Gastroesophageal sphincter (tissue), 3 donors: ENCODE measurements at regions not wholly inside any gene's neighbourhood (a gene's known extent, or its start where the extent isn't known, plus 50 kb on each side); places are given as distances from the start of the nearest gene placed in this dataset.

Experiments used
- EP300 ChIP-seq: sonication (generic); formaldehyde crosslinking; IDR thresholded peaks from one replicate; pipeline ENCODE4 v1.6.1; 2017; ENCODE audit warnings: antibody characterized with exemption, mild to moderate bottlenecking
- POLR2A ChIP-seq, 2 donors: fragments of 450-650 bp; IDR thresholded peaks; one replicate each; pipeline ENCODE4 v1.6.1; 2017; ENCODE audit warnings: antibody characterized with exemption in 2 of 2, mild to moderate bottlenecking in 2 of 2, moderate library complexity in 1 of 2
- POLR2AphosphoS5 ChIP-seq: sonication (generic); formaldehyde crosslinking; IDR thresholded peaks from one replicate; pipeline ENCODE4 v1.6.1; 2017; ENCODE audit warnings: antibody characterized with exemption
- TF ChIP-seq, protein P1 (sequence below), 4 experiments: fragments of 200-600 bp in 2 of 4; fragments of 450-650 bp in 2 of 4; sonication (generic) in 1 of 4; IDR thresholded peaks; one replicate each; pipeline ENCODE4 v1.5.1; 2017 to 2019; ENCODE audit warnings: antibody characterized with exemption in 4 of 4, mild to moderate bottlenecking in 2 of 4, moderate library complexity in 2 of 4

DNA sequence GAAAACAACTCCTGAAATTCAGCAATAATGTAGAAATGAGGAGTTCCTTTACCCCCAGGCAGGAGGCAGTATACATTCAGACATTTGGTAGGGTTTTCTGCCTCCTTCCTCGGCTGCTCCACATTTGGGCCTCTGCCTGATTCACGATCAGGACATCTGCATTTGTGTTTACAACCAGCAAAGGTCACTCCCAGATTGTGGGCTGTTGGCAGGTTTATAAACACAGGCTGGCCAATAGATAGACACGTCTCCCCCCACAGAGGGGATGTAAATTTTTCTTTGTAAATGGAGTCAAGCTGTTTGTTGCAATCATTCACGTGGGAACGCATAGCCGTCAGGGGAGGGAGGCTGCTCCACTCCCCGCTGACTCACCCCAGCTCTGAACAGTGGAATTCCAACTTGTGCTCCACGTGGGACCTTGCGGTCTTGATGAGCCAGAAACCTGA is 252.1 kb upstream of the N4BP1 start:
- TF ChIP-seq, protein P1, sequence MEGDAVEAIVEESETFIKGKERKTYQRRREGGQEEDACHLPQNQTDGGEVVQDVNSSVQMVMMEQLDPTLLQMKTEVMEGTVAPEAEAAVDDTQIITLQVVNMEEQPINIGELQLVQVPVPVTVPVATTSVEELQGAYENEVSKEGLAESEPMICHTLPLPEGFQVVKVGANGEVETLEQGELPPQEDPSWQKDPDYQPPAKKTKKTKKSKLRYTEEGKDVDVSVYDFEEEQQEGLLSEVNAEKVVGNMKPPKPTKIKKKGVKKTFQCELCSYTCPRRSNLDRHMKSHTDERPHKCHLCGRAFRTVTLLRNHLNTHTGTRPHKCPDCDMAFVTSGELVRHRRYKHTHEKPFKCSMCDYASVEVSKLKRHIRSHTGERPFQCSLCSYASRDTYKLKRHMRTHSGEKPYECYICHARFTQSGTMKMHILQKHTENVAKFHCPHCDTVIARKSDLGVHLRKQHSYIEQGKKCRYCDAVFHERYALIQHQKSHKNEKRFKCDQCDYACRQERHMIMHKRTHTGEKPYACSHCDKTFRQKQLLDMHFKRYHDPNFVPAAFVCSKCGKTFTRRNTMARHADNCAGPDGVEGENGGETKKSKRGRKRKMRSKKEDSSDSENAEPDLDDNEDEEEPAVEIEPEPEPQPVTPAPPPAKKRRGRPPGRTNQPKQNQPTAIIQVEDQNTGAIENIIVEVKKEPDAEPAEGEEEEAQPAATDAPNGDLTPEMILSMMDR (IDR thresholded peaks at IDR 0.05) = no peak
- TF ChIP-seq EP300 (no peak), POLR2AphosphoS5 (no peak), POLR2A (IDR thresholded peaks at IDR 0.05) (no peak)
